Adrenal gland (tissue), 5 donors: ENCODE measurements at regions not wholly inside any gene's neighbourhood (a gene's known extent, or its start where the extent isn't known, plus 50 kb on each side); places are given as distances from the start of the nearest gene placed in this dataset.

Experiments used
- CTCF ChIP-seq, 6 experiments: fragments of 450-650 bp in 4 of 6; fragments of 200-600 bp in 2 of 6; sonication (generic) in 1 of 6; IDR thresholded peaks; 1 replicate in 5 of 6; 2 replicates in 1 of 6; pipeline versions ENCODE4 v1.5.1 to v1.8.0; 2016 to 2021; ENCODE audit warnings: antibody characterized with exemption in 6 of 6, mild to moderate bottlenecking in 2 of 6, moderate library complexity in 1 of 6
- POLR2A ChIP-seq, 2 donors: fragments of 450-650 bp; IDR thresholded peaks; one replicate each; pipeline ENCODE4 v1.6.1; 2017; ENCODE audit warnings: antibody characterized with exemption in 2 of 2, mild to moderate bottlenecking in 2 of 2, moderate library complexity in 1 of 2
- donor health status: DM: no; HTN: no; CAD: no.

- no peak for TF ChIP-seq POLR2A (IDR thresholded peaks at IDR 0.05)
- TF ChIP-seq CTCF (IDR thresholded peaks at IDR 0.05) = no peak
Measured at GRCh38 chr3:84679211-84679610, 279.6 kb upstream of the CADM2 start.
